DOHH2 (cell line): ENCODE measurements at regions not wholly inside any gene's neighbourhood (a gene's known extent, or its start where the extent isn't known, plus 50 kb on each side); places are given as distances from the start of the nearest gene placed in this dataset.

Experiments
- H3F3A ChIP-seq: fragments of 200-600 bp; sonication (generic), shearing (Covaris generic); 2 replicates; pipeline ENCODE4 v1.6.0; 2016; ENCODE audit warnings: antibody characterized with exemption, mild to moderate bottlenecking; ENCODE audit not compliant: control insufficient read depth, insufficient read depth
- H3K27ac ChIP-seq: fragments of 200-600 bp; sonication (generic); 2 replicates; pipeline ENCODE4 v1.5.1; 2014; ENCODE audit warnings: low read depth, mild to moderate bottlenecking, low read length, moderate library complexity
- H3K27me3 ChIP-seq: fragments of 200-600 bp; sonication (generic); 2 replicates; pipeline ENCODE4 v1.6.1; 2014; ENCODE audit warnings: mild to moderate bottlenecking, low read length, mixed read lengths; ENCODE audit not compliant: control insufficient read depth
- H3K36me3 ChIP-seq: fragments of 200-600 bp; sonication (generic); 2 replicates; pipeline ENCODE4 v1.6.1; 2014; ENCODE audit warnings: mild to moderate bottlenecking, low read length, moderate library complexity, mixed read lengths; ENCODE audit not compliant: control insufficient read depth
- H3K4me1 ChIP-seq: fragments of 200-600 bp; sonication (generic); 2 replicates; pipeline ENCODE4 v1.6.1; 2014; ENCODE audit warnings: mild to moderate bottlenecking, low read length, mixed read lengths; ENCODE audit not compliant: control insufficient read depth
- H3K4me2 ChIP-seq: fragments of 200-600 bp; sonication (generic); 2 replicates; pipeline ENCODE4 v1.6.0; 2014; ENCODE audit warnings: mild to moderate bottlenecking, low read length, moderate library complexity
- H3K4me3 ChIP-seq: fragments of 200-600 bp; sonication (generic); 2 replicates; pipeline ENCODE4 v1.5.1; 2014; ENCODE audit warnings: mild to moderate bottlenecking, low read length, mixed read lengths
- H3K79me2 ChIP-seq: fragments of 200-600 bp; sonication (generic); 2 replicates; pipeline ENCODE4 v1.6.1; 2014; ENCODE audit warnings: mild to moderate bottlenecking, low read length, mixed read lengths; ENCODE audit not compliant: control insufficient read depth
- H3K9me2 ChIP-seq: fragments of 200-600 bp; sonication (generic); replicated peaks from 2 replicates; pipeline ENCODE4 v1.6.1; 2014; ENCODE audit warnings: mild to moderate bottlenecking, low read length, mixed read lengths; ENCODE audit not compliant: control insufficient read depth
- H3K9me3 ChIP-seq: fragments of 200-600 bp; sonication (generic); 2 replicates; pipeline ENCODE4 v1.6.1; 2014; ENCODE audit warnings: antibody characterized with exemption, low read length, mixed read lengths; ENCODE audit not compliant: control insufficient read depth, insufficient read depth
- H4K20me1 ChIP-seq: fragments of 200-600 bp; sonication (generic); 2 replicates; pipeline ENCODE4 v1.6.0; 2014; ENCODE audit warnings: low read depth, mild to moderate bottlenecking, antibody characterized with exemption, low read length, moderate library complexity; ENCODE audit not compliant: control insufficient read depth, insufficient read depth
- EZH2phosphoT487 ChIP-seq: fragments of 200-600 bp; sonication (generic); IDR thresholded peaks from 2 replicates; pipeline ENCODE4 v1.6.1; 2017; ENCODE audit warnings: borderline replicate concordance, mild to moderate bottlenecking, antibody characterized with exemption, low read length, moderate library complexity, mixed read lengths
- TF ChIP-seq, protein P1 (sequence below): fragments of 200-600 bp; sonication (generic); IDR thresholded peaks from one replicate; pipeline ENCODE4 v1.5.1; 2014; ENCODE audit warnings: antibody characterized with exemption, mild to moderate bottlenecking, low read depth, low read length; ENCODE audit not compliant: poor library complexity, severe bottlenecking

DNA sequence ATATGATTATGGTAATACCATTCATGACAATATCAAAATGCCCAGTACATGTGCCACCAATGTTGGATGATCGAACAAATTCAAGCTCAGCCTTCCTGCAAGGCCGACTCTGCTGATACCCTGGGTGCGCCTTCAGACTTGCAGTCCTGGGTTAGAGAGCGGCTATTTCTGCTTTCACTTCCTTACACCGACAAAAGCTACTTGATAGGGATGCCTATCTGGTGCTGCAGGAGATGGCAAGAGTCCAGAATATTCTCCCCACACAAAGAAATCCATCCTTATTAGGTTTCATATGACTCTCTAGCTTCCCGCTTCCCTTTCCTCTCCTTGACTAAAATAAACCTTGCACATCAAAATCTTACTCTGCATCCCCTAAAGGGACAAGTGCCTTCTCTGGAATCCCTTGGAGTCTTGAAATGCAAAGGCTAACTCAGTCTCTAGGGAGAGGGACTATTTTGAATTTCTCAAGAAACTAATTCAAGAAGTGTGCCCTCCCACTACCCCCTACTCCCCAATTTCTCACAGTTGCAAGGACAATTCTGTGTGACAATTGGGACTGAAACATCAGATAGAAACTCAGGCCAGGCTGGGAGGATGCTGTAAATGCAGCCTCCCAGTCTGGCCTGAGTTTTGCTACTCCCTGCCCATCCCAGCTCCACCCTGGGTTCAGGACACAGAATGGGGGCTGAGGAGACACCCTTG is 103.1 kb upstream of the USP24 start:
- TF ChIP-seq, protein P1, sequence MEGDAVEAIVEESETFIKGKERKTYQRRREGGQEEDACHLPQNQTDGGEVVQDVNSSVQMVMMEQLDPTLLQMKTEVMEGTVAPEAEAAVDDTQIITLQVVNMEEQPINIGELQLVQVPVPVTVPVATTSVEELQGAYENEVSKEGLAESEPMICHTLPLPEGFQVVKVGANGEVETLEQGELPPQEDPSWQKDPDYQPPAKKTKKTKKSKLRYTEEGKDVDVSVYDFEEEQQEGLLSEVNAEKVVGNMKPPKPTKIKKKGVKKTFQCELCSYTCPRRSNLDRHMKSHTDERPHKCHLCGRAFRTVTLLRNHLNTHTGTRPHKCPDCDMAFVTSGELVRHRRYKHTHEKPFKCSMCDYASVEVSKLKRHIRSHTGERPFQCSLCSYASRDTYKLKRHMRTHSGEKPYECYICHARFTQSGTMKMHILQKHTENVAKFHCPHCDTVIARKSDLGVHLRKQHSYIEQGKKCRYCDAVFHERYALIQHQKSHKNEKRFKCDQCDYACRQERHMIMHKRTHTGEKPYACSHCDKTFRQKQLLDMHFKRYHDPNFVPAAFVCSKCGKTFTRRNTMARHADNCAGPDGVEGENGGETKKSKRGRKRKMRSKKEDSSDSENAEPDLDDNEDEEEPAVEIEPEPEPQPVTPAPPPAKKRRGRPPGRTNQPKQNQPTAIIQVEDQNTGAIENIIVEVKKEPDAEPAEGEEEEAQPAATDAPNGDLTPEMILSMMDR, result no peak
- TF ChIP-seq EZH2phosphoT487, result no peak
- Histone ChIP-seq H3K4me3 (no peak overlapping the region), H3K27me3 (peaks cover 17% of the 10 kb centered on the region), H3K9me3 (no peaks in the 10 kb centered on the region), H3K27ac (no peak overlapping the region), H3K4me2 (no peak overlapping the region), H3K79me2 (no peaks in the 10 kb centered on the region), H3K9me2 (no peaks in the 10 kb centered on the region), H4K20me1 (no peaks in the 10 kb centered on the region), H3K4me1 (no peaks in the 10 kb centered on the region), H3K36me3 (no peaks in the 10 kb centered on the region), H3F3A (no peaks in the 10 kb centered on the region)

DNA sequence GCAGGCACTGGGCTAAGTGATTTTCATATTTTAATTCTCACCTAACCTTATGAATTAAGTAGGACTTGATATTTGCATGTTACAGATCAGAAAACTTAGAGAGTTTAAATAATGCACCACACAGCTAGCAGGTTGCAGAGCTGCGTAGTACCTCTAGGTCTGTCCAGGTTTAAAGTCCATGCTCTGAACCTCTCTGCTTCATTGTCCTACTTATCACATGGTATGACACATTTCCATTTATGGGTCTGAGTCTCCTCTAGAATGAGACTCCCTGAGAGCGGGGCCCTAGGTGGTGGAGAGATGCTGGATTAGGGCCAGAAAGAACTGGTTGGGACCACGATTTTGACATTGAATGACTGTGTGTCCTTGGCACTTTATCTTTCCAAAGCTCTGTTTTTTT is 102.5 kb upstream of the USP24 start:
- H3K27ac ChIP-seq, result no peak overlapping the region
- no peak overlapping the region for H3K4me2 ChIP-seq
- no peaks in the 10 kb centered on the region for H3K36me3 ChIP-seq
- H4K20me1 ChIP-seq, result no peaks in the 10 kb centered on the region
- no peaks in the 10 kb centered on the region for H3K79me2 ChIP-seq
- H3K9me2 ChIP-seq, result no peaks in the 10 kb centered on the region
- H3K4me1 ChIP-seq, result no peaks in the 10 kb centered on the region
- no peak for TF ChIP-seq EZH2phosphoT487
- TF ChIP-seq, protein P1, result no peak
- no peaks in the 10 kb centered on the region for H3K9me3 ChIP-seq
- H3K4me3 ChIP-seq, result no peak overlapping the region
- H3F3A ChIP-seq, result no peaks in the 10 kb centered on the region
- H3K27me3 ChIP-seq, result peaks cover 17% of the 10 kb centered on the region

DNA sequence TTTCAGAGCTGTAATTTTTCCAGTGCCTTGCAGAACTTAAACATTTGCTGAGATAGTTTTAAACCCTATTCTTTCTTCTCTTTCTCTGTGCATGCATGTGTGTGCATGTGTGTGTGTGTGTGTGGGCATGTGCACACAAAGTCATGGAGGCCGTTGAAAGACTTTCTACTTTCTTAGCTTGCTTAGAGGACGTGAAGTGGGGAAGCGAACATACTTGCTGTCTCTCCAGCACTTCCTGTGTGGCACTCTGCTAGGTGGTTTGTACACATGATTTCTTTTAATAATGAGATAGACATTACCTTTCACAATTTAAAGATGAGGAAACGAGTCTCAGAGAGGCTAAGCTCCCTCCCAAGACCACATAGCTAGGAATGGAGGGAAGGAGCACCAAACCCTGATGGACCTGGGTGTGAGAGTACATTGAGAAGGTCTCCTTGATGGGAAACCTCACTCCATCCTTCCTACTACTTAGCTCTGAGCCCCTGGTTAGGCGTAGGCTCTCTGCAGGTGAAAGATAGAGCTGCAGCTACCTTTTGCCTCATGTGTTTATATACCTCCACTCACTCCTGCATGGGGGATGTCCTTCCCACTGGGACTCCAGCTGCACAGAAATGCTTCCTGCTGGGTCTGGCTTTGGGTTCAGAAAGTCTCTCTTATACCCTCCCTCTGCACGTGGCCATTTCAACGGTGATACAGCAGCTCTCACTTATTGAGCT is 101.9 kb upstream of the USP24 start:
- H3K4me3 ChIP-seq, result no peak overlapping the region
- no peaks in the 10 kb centered on the region for H3K9me3 ChIP-seq
- H3K36me3 ChIP-seq, result no peaks in the 10 kb centered on the region
- TF ChIP-seq, protein P1, result no peak
- TF ChIP-seq EZH2phosphoT487, result no peak
- H3F3A ChIP-seq, result no peaks in the 10 kb centered on the region
- H4K20me1 ChIP-seq, result no peaks in the 10 kb centered on the region
- no peaks in the 10 kb centered on the region for H3K4me1 ChIP-seq
- H3K4me2 ChIP-seq, result no peak overlapping the region
- no peak overlapping the region for H3K27ac ChIP-seq
- peaks cover 17% of the 10 kb centered on the region for H3K27me3 ChIP-seq
- no peaks in the 10 kb centered on the region for H3K9me2 ChIP-seq
- H3K79me2 ChIP-seq, result no peaks in the 10 kb centered on the region
